Activated CD4-positive, alpha-beta T cell treated with anti-CD3 and anti-CD28 coated beads for 1 hour (primary cell): ENCODE measurements at regions not wholly inside any gene's neighbourhood (a gene's known extent, or its start where the extent isn't known, plus 50 kb on each side); places are given as distances from the start of the nearest gene placed in this dataset.
"Not testable (repeated sequence)": the region's sequence is repeated elsewhere in the genome, so short reads cannot be mapped to it uniquely, and the experiment has no call there.

Experiments
- DNase-seq: peaks from one replicate; pipeline ENCODE4 v3.0.0-alpha.2; 2020

DNA sequence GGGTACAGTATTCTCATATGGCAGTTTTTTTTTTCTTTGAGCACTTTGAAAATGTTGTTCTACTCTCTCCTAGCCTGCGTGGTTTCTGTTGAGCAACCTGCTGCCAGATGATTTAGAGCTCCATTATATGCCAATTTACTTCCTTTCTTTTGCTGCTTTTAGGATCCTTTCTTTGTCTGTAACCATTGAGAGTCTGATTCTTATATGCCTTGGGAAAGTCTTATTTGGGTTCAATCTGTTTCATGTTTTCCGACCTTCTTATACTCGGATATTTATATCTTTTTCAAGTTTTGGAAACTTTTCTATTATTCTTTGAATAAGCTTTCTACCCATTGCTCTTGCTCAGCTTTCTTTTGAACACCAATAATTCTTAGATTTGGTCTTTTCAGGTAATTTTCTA lies 138.1 kb upstream of the RAG2 start:
- DNase-seq = no peak

- not testable (repeated sequence) for DNase-seq
These were observed 135.7 kb upstream of the RAG2 start for GRCh38 chr11:36733721-36734120.

DNA sequence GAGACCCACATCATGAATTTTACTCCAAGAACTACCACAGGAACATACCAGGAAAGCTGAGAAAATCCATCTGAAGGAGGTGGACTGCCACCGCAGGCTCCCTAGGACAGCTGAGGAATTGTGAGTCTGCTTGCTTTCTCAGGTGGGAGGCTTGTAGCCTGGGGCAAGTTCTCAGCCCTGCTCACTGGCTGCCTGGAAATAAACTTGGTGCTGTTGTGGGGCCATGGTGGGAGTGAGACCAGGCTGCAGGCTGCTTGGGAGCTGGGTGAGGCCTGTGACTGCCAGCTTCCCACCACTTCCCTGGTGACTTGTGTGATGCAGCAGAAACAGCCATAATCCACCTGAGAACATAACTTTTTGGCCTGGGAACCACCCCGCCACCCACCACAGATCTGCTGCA lies 132.7 kb upstream of the RAG2 start:
- no peak for DNase-seq

- DNase-seq = no peak
These were observed 131.8 kb upstream of the RAG2 start for GRCh38 chr11:36729825-36730224.

- DNase-seq = no peak
These were observed 128.4 kb upstream of the RAG2 start for GRCh38 chr11:36726420-36726819.

- DNase-seq = no peak
These were observed 126.8 kb upstream of the RAG2 start for GRCh38 chr11:36724742-36725385.

DNA sequence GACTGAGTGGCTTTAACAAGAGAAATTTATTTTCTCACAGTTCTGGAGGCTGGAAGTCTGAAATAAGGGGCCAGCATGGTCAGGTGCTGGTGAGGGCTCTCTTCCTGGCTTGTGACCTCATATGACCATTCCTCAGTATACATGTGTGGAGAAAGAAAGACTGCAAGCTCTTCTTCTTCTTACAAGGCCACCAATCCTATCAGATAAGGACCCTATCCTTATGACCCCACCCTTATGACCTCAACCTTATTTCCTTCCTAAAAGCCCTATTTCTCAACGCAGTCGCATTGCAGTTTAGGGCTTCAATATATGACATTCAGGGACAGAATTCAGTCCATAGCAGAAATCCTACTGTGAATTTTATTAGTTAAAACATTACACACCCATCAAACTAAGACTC lies 124.4 kb upstream of the RAG2 start:
- DNase-seq = no peak

DNA sequence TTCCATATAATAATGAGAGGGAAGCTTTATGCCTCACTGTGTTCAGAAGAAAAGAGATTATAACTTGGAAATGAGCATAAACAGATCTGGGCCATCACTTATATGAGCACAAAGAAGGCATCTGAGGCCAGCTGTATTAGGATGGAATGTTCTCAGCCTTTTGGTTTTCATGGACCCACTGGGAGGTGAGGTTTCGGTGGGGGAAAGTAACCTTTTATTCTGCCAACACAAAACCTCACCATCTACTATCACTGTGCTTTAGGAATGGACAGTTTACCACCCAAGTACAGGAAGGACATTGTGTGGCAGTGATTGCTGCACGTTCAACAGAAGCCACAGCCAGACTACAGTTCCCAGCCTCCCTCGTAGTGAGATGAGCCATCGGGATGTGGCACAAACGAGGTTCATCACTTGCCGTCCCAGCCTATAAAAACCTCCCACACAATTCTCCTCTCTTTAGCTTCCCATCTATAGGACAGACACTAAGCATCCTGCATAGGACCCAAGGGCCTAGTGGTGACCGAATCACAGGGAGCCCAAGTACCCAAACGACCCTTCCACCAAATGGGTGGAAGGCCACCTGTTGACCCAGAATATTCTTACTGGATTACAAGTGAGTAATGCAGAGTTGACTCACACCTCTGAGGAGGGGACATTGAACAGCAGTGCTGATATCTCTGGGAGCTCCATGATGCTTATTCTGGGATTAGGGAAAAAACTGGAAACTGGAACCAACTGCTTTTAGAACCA lies 121.5 kb upstream of the RAG2 start:
- no peak for DNase-seq

- no peak for DNase-seq
These were observed 120.4 kb upstream of the RAG2 start for GRCh38 chr11:36718451-36718850.

DNA sequence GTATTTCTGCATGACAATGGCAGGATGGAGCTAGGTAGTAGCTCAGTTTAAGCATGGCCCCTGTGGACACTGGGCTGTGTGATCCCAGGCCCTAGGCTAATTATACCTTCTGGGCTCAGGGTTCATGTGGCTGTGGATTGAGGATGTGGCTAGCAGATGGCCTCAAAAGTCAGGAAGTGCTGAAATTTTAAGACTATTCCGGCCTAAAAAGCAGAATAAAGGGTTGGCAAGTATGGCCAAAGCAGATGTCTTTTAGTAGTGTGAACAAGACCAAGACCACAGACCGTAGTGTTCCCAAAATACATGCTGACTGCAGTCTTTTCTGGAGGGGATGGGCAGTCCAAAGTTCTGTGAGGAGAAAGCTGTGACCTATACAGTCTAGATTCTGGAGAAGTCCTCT lies 115.7 kb upstream of the RAG2 start:
- DNase-seq = no peak

GRCh38 chr11:36711104-36711825 lies 113.2 kb upstream of the RAG2 start:
- DNase-seq = no peak
